H1 (cell line): ENCODE measurements at regions not wholly inside any gene's neighbourhood (a gene's known extent, or its start where the extent isn't known, plus 50 kb on each side); places are given as distances from the start of the nearest gene placed in this dataset.

Source experiments
- CTCF ChIA-PET: fragments of 300-600 bp; sonication (Branson Sonifier 250); formaldehyde crosslinking; loops from one replicate; lab custom pipeline; 2021; ENCODE audit not compliant: partially characterized antibody; lab: Charles Lee
- POLR2A ChIA-PET: fragments of 300-600 bp; sonication (Branson Sonifier 250); formaldehyde crosslinking; loops from one replicate; lab custom pipeline; 2021; ENCODE audit warnings: inconsistent platforms; ENCODE audit not compliant: partially characterized antibody; lab: Charles Lee
- DNase-seq, 2 experiments: peaks; one replicate each; pipeline versions ENCODE4 v3.0.0 to v3.0.0-alpha.2; 2010 to 2022; ENCODE audit warnings: low spot score in 2 of 2, low read depth in 1 of 2, mixed read lengths in 1 of 2
- FAIRE-seq: peaks from 2 replicates; lab custom pipeline; 2011; peaks lifted over from hg19 to GRCh38; lab: Jason Lieb, UNC
- H2AFZ ChIP-seq: 2 replicates; pipeline ENCODE4 v1.8.1; 2012; ENCODE audit warnings: low read length, inconsistent platforms
- H2AK5ac ChIP-seq: 2 replicates; pipeline ENCODE4 v1.6.1; 2013; ENCODE audit warnings: low read depth, low read length
- H2BK120ac ChIP-seq: replicated peaks from 2 replicates; pipeline ENCODE3; 2013; ENCODE audit warnings: low read depth, low read length, inconsistent platforms
- H2BK12ac ChIP-seq: 2 replicates; pipeline ENCODE4 v1.6.1; 2013; ENCODE audit warnings: low read depth, low read length
- H2BK15ac ChIP-seq: 2 replicates; pipeline ENCODE4 v1.6.1; 2013; ENCODE audit warnings: low read length
- H2BK20ac ChIP-seq: 2 replicates; pipeline ENCODE4 v1.6.1; 2013; ENCODE audit warnings: low read length
- H2BK5ac ChIP-seq: 2 replicates; pipeline ENCODE4 v1.6.1; 2013; ENCODE audit warnings: low read depth, low read length
- H3K14ac ChIP-seq: 2 replicates; pipeline ENCODE4 v1.6.1; 2013; ENCODE audit warnings: inconsistent platforms; ENCODE audit not compliant: insufficient read length
- H3K18ac ChIP-seq: 2 replicates; pipeline ENCODE4 v1.6.1; 2013; ENCODE audit warnings: low read length; ENCODE audit errors: extremely low read depth
- H3K23ac ChIP-seq: 2 replicates; pipeline ENCODE4 v1.6.1; 2013; ENCODE audit warnings: inconsistent platforms; ENCODE audit not compliant: insufficient read length
- H3K23me2 ChIP-seq: 2 replicates; pipeline ENCODE4 v1.6.1; 2013; ENCODE audit warnings: low read depth, low read length
- H3K27ac ChIP-seq: 2 replicates; pipeline ENCODE4 v1.6.1; 2011; ENCODE audit warnings: low read depth, low read length, inconsistent platforms
- H3K27me3 ChIP-seq, 4 experiments: replicated peaks in 1 of 4; 1 replicate in 1 of 4; 2 replicates in 3 of 4; pipeline versions ENCODE4 v1.6.1 to v1.8.1; 2011 to 2013; ENCODE audit warnings: low read length in 3 of 4, mild to moderate bottlenecking in 3 of 4, inconsistent platforms in 2 of 4, mixed read lengths in 2 of 4, moderate library complexity in 1 of 4; ENCODE audit not compliant: control insufficient read depth in 3 of 4, insufficient read depth in 3 of 4; ENCODE audit errors: extremely low read depth in 1 of 4
- H3K36me3 ChIP-seq, 4 experiments: 2 replicates each; pipeline versions ENCODE4 v1.6.1 to v1.8.1; 2011 to 2013; ENCODE audit warnings: mild to moderate bottlenecking in 4 of 4, low read length in 3 of 4, moderate library complexity in 2 of 4, control low read depth in 1 of 4, inconsistent platforms in 1 of 4; ENCODE audit not compliant: insufficient read depth in 4 of 4, control insufficient read depth in 2 of 4
- H3K4ac ChIP-seq: replicated peaks from 2 replicates; pipeline ENCODE3; 2013; ENCODE audit warnings: low read length, low read depth, mixed read lengths, inconsistent platforms; ENCODE audit not compliant: insufficient read length
- H3K4me1 ChIP-seq, 4 experiments: replicated peaks in 1 of 4; 1 replicate in 1 of 4; 2 replicates in 3 of 4; pipeline versions ENCODE4 v1.6.1 to v1.8.1; 2011 to 2013; ENCODE audit warnings: low read length in 3 of 4, inconsistent platforms in 2 of 4, mixed read lengths in 1 of 4; ENCODE audit not compliant: insufficient read depth in 4 of 4, control insufficient read depth in 3 of 4
- H3K4me2 ChIP-seq, 2 experiments: 2 replicates each; pipeline versions ENCODE4 v1.6.1 to v1.8.1; 2011 to 2013; ENCODE audit warnings: low read depth in 2 of 2, low read length in 2 of 2, control low read depth in 1 of 2, inconsistent platforms in 1 of 2, mild to moderate bottlenecking in 1 of 2; ENCODE audit not compliant: insufficient read depth in 1 of 2
- H3K4me3 ChIP-seq, 4 experiments: fragments of 200-600, 300-600 bp in 1 of 4; sonication (generic), shearing (Covaris generic), sonication (Bioruptor Twin) in 1 of 4; 2 replicates each; pipeline versions ENCODE4 v1.5.1 to v1.8.1; 2011 to 2016; ENCODE audit warnings: low read length in 4 of 4, low read depth in 3 of 4, control low read depth in 2 of 4, inconsistent platforms in 2 of 4, mild to moderate bottlenecking in 2 of 4, mixed read lengths in 1 of 4, moderate library complexity in 1 of 4; ENCODE audit not compliant: insufficient read depth in 2 of 4; ENCODE audit errors: extremely low read depth in 1 of 4
- H3K56ac ChIP-seq: replicated peaks from 2 replicates; pipeline ENCODE3; 2013; ENCODE audit warnings: low read depth, mild to moderate bottlenecking, mixed read lengths, low read length, inconsistent platforms; ENCODE audit not compliant: insufficient read length
- H3K79me1 ChIP-seq: 2 replicates; pipeline ENCODE4 v1.6.1; 2013; ENCODE audit warnings: low read depth, low read length, control low read depth
- H3K79me2 ChIP-seq, 2 experiments: 2 replicates each; pipeline versions ENCODE4 v1.6.1 to v1.8.1; 2012 to 2013; ENCODE audit warnings: low read length in 2 of 2, mild to moderate bottlenecking in 2 of 2, inconsistent platforms in 1 of 2; ENCODE audit not compliant: insufficient read depth in 2 of 2, control insufficient read depth in 1 of 2
- H3K9ac ChIP-seq, 4 experiments: replicated peaks in 1 of 4; 1 replicate in 1 of 4; 2 replicates in 3 of 4; pipeline versions ENCODE4 v1.6.1 to v1.8.1; 2011 to 2013; ENCODE audit warnings: low read depth in 3 of 4, low read length in 3 of 4, control low read depth in 2 of 4, mild to moderate bottlenecking in 2 of 4, moderate library complexity in 2 of 4, inconsistent platforms in 1 of 4; ENCODE audit errors: extremely low read depth in 1 of 4
- H3K9me3 ChIP-seq, 2 experiments: 2 replicates each; pipeline versions ENCODE4 v1.6.1 to v1.8.1; 2012 to 2013; ENCODE audit warnings: mild to moderate bottlenecking in 2 of 2, moderate library complexity in 2 of 2, control low read depth in 1 of 2, inconsistent platforms in 1 of 2, low read depth in 1 of 2, low read length in 1 of 2, mixed read lengths in 1 of 2; ENCODE audit not compliant: insufficient read depth in 2 of 2
- H4K20me1 ChIP-seq, 2 experiments: replicated peaks in 1 of 2; 2 replicates each; pipeline versions ENCODE3 to v1.8.1; 2011 to 2013; ENCODE audit warnings: inconsistent platforms in 2 of 2, low read length in 2 of 2, mild to moderate bottlenecking in 1 of 2; ENCODE audit not compliant: insufficient read depth in 2 of 2, control insufficient read depth in 1 of 2
- H4K5ac ChIP-seq: 2 replicates; pipeline ENCODE4 v1.6.1; 2013; ENCODE audit warnings: low read length, low read depth, mixed read lengths, inconsistent platforms; ENCODE audit not compliant: insufficient read length
- H4K8ac ChIP-seq: 2 replicates; pipeline ENCODE4 v1.8.0; 2013; ENCODE audit warnings: mild to moderate bottlenecking, moderate library complexity, low read length, inconsistent platforms; ENCODE audit not compliant: insufficient read depth; ENCODE audit errors: extremely low read depth
- H4K91ac ChIP-seq: replicated peaks from 2 replicates; pipeline ENCODE3; 2013; ENCODE audit warnings: low read length, mixed read lengths, inconsistent platforms; ENCODE audit not compliant: insufficient read length
- E2F6 ChIP-seq: IDR thresholded peaks from 2 replicates; pipeline ENCODE4 v1.6.1; 2012; ENCODE audit warnings: inconsistent platforms
- FOSL1 ChIP-seq: IDR thresholded peaks from 2 replicates; pipeline ENCODE4 v1.6.1; 2011; ENCODE audit warnings: mild to moderate bottlenecking, low read depth, low read length, moderate library complexity; ENCODE audit not compliant: insufficient read depth
- GABPA ChIP-seq: IDR thresholded peaks from 2 replicates; pipeline ENCODE4 v1.6.1; 2011; ENCODE audit warnings: mild to moderate bottlenecking, low read length, moderate library complexity, borderline replicate concordance; ENCODE audit not compliant: insufficient read depth
- NRF1 ChIP-seq: IDR thresholded peaks from 2 replicates; pipeline ENCODE4 v1.6.1; 2011; ENCODE audit warnings: mild to moderate bottlenecking, low read depth, low read length, improper control_type of control experiment
- SUZ12 ChIP-seq: fragments of 200-600 bp; sonication (generic); IDR thresholded peaks from 2 replicates; pipeline ENCODE4 v1.6.1; 2012; ENCODE audit warnings: mild to moderate bottlenecking, inconsistent platforms, low read length, moderate library complexity, mixed read lengths
- TAF7 ChIP-seq: optimal IDR thresholded peaks from 2 replicates; pipeline ENCODE3; 2011; ENCODE audit warnings: low read depth, mild to moderate bottlenecking, inconsistent platforms, low read length, moderate library complexity, borderline replicate concordance
- WGBS, 2 experiments: shearing (Covaris generic) in 1 of 2; methylation state at CpG; one replicate each; pipeline versions ENCODE4 v1.1.6 to v1.1.7; 2013 to 2015; ENCODE audit warnings: low lambda C conversion rate in 2 of 2, mixed read lengths in 2 of 2, inconsistent platforms in 1 of 2, low coverage in 1 of 2, missing lambda C conversion rate in 1 of 2; ENCODE audit not compliant: insufficient replicate concordance in 2 of 2, insufficient coverage in 1 of 2, insufficient read length in 1 of 2; ENCODE audit errors: extremely low coverage in 1 of 2, missing lambda C conversion rate in 1 of 2; 5-methylcytosine and 5-hydroxymethylcytosine counted together

- H3K56ac ChIP-seq = no peak overlapping the region
- H2AK5ac ChIP-seq = no peak overlapping the region
- H2AFZ ChIP-seq = no peak overlapping the region
- FAIRE-seq (no peak), DNase-seq (no peak)
- no peak overlapping the region for H2BK12ac ChIP-seq
- no peaks in the 10 kb centered on the region for H3K9me3 ChIP-seq
- WGBS, 2 experiments = 97% methylated on average over 3 of the region's 3 CpGs; no CpG with 5 or more reads in 1 of the 2 experiments
- H3K27me3 ChIP-seq = no peaks in the 10 kb centered on the region
- H3K4me2 ChIP-seq = no peak overlapping the region
- no peak overlapping the region for H3K18ac ChIP-seq
- POLR2A ChIA-PET = no interaction called here
- no peak overlapping the region for H3K9ac ChIP-seq
- no peak overlapping the region for H2BK120ac ChIP-seq
- H3K36me3 ChIP-seq = no peaks in the 10 kb centered on the region
- no peak overlapping the region for H3K4me3 ChIP-seq
- H3K79me2 ChIP-seq = no peaks in the 10 kb centered on the region
- no peak overlapping the region for H3K27ac ChIP-seq
- no peak overlapping the region for H4K91ac ChIP-seq
- no peak overlapping the region for H3K23ac ChIP-seq
- no peaks in the 10 kb centered on the region for H3K79me1 ChIP-seq
- no peaks in the 10 kb centered on the region for H3K23me2 ChIP-seq
- no peak overlapping the region for H3K4ac ChIP-seq
- TF ChIP-seq NRF1 (no peak), FOSL1 (no peak), SUZ12 (no peak), TAF7 (no peak), E2F6 (no peak), GABPA (no peak)
- no peaks in the 10 kb centered on the region for H4K20me1 ChIP-seq
- CTCF ChIA-PET = no interaction called here
- no peak overlapping the region for H2BK20ac ChIP-seq
- no peak overlapping the region for H2BK5ac ChIP-seq
- H4K5ac ChIP-seq = no peak overlapping the region
- H3K14ac ChIP-seq = no peak overlapping the region
- no peaks in the 10 kb centered on the region for H3K4me1 ChIP-seq
- no peak overlapping the region for H2BK15ac ChIP-seq
- H4K8ac ChIP-seq = no peak overlapping the region
Observed at GRCh38 chr14:83260751-83261150, 1727.1 kb upstream of the SEL1L start.
